SK-N-SH (cell line): ENCODE measurements at regions not wholly inside any gene's neighbourhood (a gene's known extent, or its start where the extent isn't known, plus 50 kb on each side); places are given as distances from the start of the nearest gene placed in this dataset.

Experiments
- CTCF ChIA-PET: fragments of 300-600, 350-600 bp; formaldehyde crosslinking; extraction: SDS; loops from one replicate; lab custom pipeline; 2021; lab: Yijun Ruan, JAX
- POLR2A ChIA-PET: fragments of 350-600 bp; sonication (Branson Sonifier 250); formaldehyde crosslinking; extraction: SDS; loops from one replicate; lab custom pipeline; 2020; ENCODE audit warnings: antibody characterized with exemption, inconsistent platforms; lab: Yijun Ruan, JAX
- DNase-seq: peaks from one replicate; pipeline ENCODE4 v3.0.0; 2012
- H2AFZ ChIP-seq: fragments of 200-600 bp; sonication (generic); 2 replicates; pipeline ENCODE4 v1.8.1; 2016; ENCODE audit warnings: antibody characterized with exemption, mild to moderate bottlenecking, low read depth
- H3F3A ChIP-seq: fragments of 200-600 bp; sonication (generic); replicated peaks from 2 replicates; pipeline ENCODE3; 2016; ENCODE audit warnings: antibody characterized with exemption, mild to moderate bottlenecking; ENCODE audit not compliant: insufficient read depth
- H3K27ac ChIP-seq, 2 experiments: fragments of 200-500 bp in 1 of 2; fragments of 200-600 bp in 1 of 2; sonication (Bioruptor generic) in 1 of 2; sonication (generic), shearing (Covaris generic) in 1 of 2; 2 replicates each; pipeline versions ENCODE4 v1.5.1 to v1.6.1; 2014 to 2016; ENCODE audit warnings: low read depth in 2 of 2, inconsistent platforms in 1 of 2, low read length in 1 of 2, mild to moderate bottlenecking in 1 of 2, mixed read lengths in 1 of 2
- H3K27me3 ChIP-seq: fragments of 200-600 bp; sonication (generic), shearing (Covaris generic); 2 replicates; pipeline ENCODE4 v1.6.1; 2016; ENCODE audit warnings: mixed run types; ENCODE audit not compliant: insufficient read depth
- H3K36me3 ChIP-seq, 2 experiments: fragments of 200-500 bp in 1 of 2; fragments of 200-600 bp in 1 of 2; sonication (Bioruptor generic) in 1 of 2; sonication (generic) in 1 of 2; replicated peaks in 1 of 2; 2 replicates each; pipeline versions ENCODE3 to v1.5.1; 2014 to 2016; ENCODE audit warnings: low read length in 1 of 2, mild to moderate bottlenecking in 1 of 2; ENCODE audit not compliant: insufficient read depth in 2 of 2, control insufficient read depth in 1 of 2
- H3K4me1 ChIP-seq, 2 experiments: fragments of 200-500 bp in 1 of 2; fragments of 200-600 bp in 1 of 2; sonication (Bioruptor generic) in 1 of 2; sonication (generic), shearing (Covaris generic) in 1 of 2; 2 replicates each; pipeline versions ENCODE4 v1.5.1 to v1.6.1; 2014 to 2016; ENCODE audit warnings: low read depth in 1 of 2, low read length in 1 of 2, mixed run types in 1 of 2; ENCODE audit not compliant: insufficient read depth in 2 of 2, control insufficient read depth in 1 of 2
- H3K4me2 ChIP-seq: fragments of 200-600 bp; sonication (generic), shearing (Covaris generic); 2 replicates; pipeline ENCODE4 v1.6.1; 2017; ENCODE audit warnings: mixed run types
- H3K4me3 ChIP-seq, 2 experiments: fragments of 200-500 bp in 1 of 2; fragments of 200-600 bp in 1 of 2; sonication (Bioruptor generic) in 1 of 2; sonication (generic), shearing (Covaris generic) in 1 of 2; 2 replicates each; pipeline versions ENCODE4 v1.5.1 to v1.8.1; 2014 to 2016; ENCODE audit warnings: low read depth in 2 of 2, inconsistent platforms in 1 of 2, low read length in 1 of 2, mild to moderate bottlenecking in 1 of 2, mixed read lengths in 1 of 2, moderate library complexity in 1 of 2
- H3K79me2 ChIP-seq: fragments of 200-600 bp; sonication (generic); 2 replicates; pipeline ENCODE4 v1.8.1; 2017; ENCODE audit warnings: mild to moderate bottlenecking; ENCODE audit not compliant: insufficient read depth
- H3K9ac ChIP-seq: fragments of 200-600 bp; sonication (generic); 2 replicates; pipeline ENCODE4 v1.6.1; 2017; ENCODE audit warnings: mixed run types
- H3K9me2 ChIP-seq: fragments of 200-600 bp; sonication (generic); 2 replicates; pipeline ENCODE4 v1.6.1; 2017; ENCODE audit warnings: mixed run types
- H3K9me3 ChIP-seq: fragments of 200-600 bp; sonication (generic); 2 replicates; pipeline ENCODE4 v1.6.1; 2017; ENCODE audit warnings: mixed run types, mild to moderate bottlenecking, moderate library complexity
- H4K20me1 ChIP-seq: fragments of 200-600 bp; sonication (generic); 2 replicates; pipeline ENCODE4 v1.6.1; 2017; ENCODE audit warnings: mild to moderate bottlenecking, mixed run types; ENCODE audit not compliant: insufficient read depth
- CHD2 ChIP-seq: fragments of 150-350 bp; IDR thresholded peaks from 2 replicates; pipeline ENCODE4 v1.6.1; 2018; ENCODE audit warnings: low read length; ENCODE audit not compliant: partially characterized antibody
- CTCF ChIP-seq: fragments of 200-600 bp; sonication (generic); IDR thresholded peaks from 2 replicates; pipeline ENCODE4 v1.6.1; 2017; ENCODE audit warnings: antibody characterized with exemption, mild to moderate bottlenecking, moderate library complexity
- FOSL2 ChIP-seq: IDR thresholded peaks from 2 replicates; pipeline ENCODE4 v1.4.0; 2012; ENCODE audit warnings: low read depth, mild to moderate bottlenecking, moderate library complexity, borderline replicate concordance
- FOXJ3 ChIP-seq: sonication (generic); formaldehyde crosslinking; IDR thresholded peaks from 2 replicates; pipeline ENCODE4 v1.5.1; 2020; ENCODE audit warnings: mild to moderate bottlenecking, missing genetic modification reagents
- GATA2 ChIP-seq: sonication (generic); formaldehyde crosslinking; IDR thresholded peaks from 2 replicates; pipeline ENCODE4 v1.5.0; 2020; ENCODE audit warnings: mild to moderate bottlenecking, missing genetic modification reagents
- JUND ChIP-seq: IDR thresholded peaks from 2 replicates; pipeline ENCODE4 v1.4.0; 2012
- MEF2A ChIP-seq: IDR thresholded peaks from 2 replicates; pipeline ENCODE4 v1.4.0; 2012; ENCODE audit warnings: low read depth, borderline replicate concordance
- MXI1 ChIP-seq: IDR thresholded peaks from 2 replicates; pipeline ENCODE4 v1.6.1; 2012; ENCODE audit warnings: mild to moderate bottlenecking, low read depth, low read length, improper control_type of control experiment
- NFIC ChIP-seq: IDR thresholded peaks from 2 replicates; pipeline ENCODE4 v1.4.0; 2012; ENCODE audit warnings: borderline replicate concordance
- NRF1 ChIP-seq: IDR thresholded peaks from 2 replicates; pipeline ENCODE4 v1.6.1; 2012; ENCODE audit warnings: low read depth, mild to moderate bottlenecking, low read length
- PBX3 ChIP-seq: IDR thresholded peaks from 2 replicates; pipeline ENCODE4; 2012
- RAD21 ChIP-seq: IDR thresholded peaks from 2 replicates; pipeline ENCODE4 v1.6.1; 2012; ENCODE audit warnings: mild to moderate bottlenecking, low read length
- RCOR1 ChIP-seq: fragments of 150-350 bp; IDR thresholded peaks from 2 replicates; pipeline ENCODE4 v1.6.1; 2017; ENCODE audit warnings: antibody characterized with exemption, low read length
- REST ChIP-seq: IDR thresholded peaks from 2 replicates; pipeline ENCODE4 v1.6.1; 2012; ENCODE audit warnings: mild to moderate bottlenecking, low read depth, low read length, moderate library complexity
- RXRA ChIP-seq: IDR thresholded peaks from 2 replicates; pipeline ENCODE4 v1.4.0; 2012; ENCODE audit warnings: low read depth, mild to moderate bottlenecking, borderline replicate concordance
- SIN3A ChIP-seq: IDR thresholded peaks from 2 replicates; pipeline ENCODE4 v1.6.1; 2012; ENCODE audit warnings: low read depth, mild to moderate bottlenecking, low read length, moderate library complexity, borderline replicate concordance
- SMC3 ChIP-seq: IDR thresholded peaks from 2 replicates; pipeline ENCODE4 v1.6.1; 2012; ENCODE audit warnings: low read depth, low read length, improper control_type of control experiment
- TAF1 ChIP-seq: IDR thresholded peaks from 2 replicates; pipeline ENCODE4 v1.6.1; 2012; ENCODE audit warnings: low read depth, mild to moderate bottlenecking, low read length, moderate library complexity, borderline replicate concordance
- TEAD4 ChIP-seq: IDR thresholded peaks from 2 replicates; pipeline ENCODE4 v1.4.0; 2012; ENCODE audit warnings: mild to moderate bottlenecking, borderline replicate concordance; ENCODE audit not compliant: insufficient read depth
- WGBS: methylation state at CpG from one replicate; pipeline ENCODE4 v1.1.6; 2017; ENCODE audit warnings: low lambda C conversion rate; 5-methylcytosine and 5-hydroxymethylcytosine counted together

- Histone ChIP-seq H3K4me2 (no peak overlapping the region), H3K4me1 (peaks cover 0 to 19% of the 10 kb centered on the region in 2 experiments; a peak in 2 of 4 replicates), H3K4me3 (no peak overlapping the region), H3K9me2 (no peaks in the 10 kb centered on the region), H3F3A (no peaks in the 10 kb centered on the region), H3K27me3 (no peaks in the 10 kb centered on the region), H3K9me3 (no peaks in the 10 kb centered on the region), H3K36me3 (no peaks in the 10 kb centered on the region), H2AFZ (no peak overlapping the region), H3K27ac (no peak overlapping the region), H3K79me2 (no peaks in the 10 kb centered on the region), H3K9ac (no peak overlapping the region), H4K20me1 (no peaks in the 10 kb centered on the region)
- 27% methylated on average over 7 of the region's 7 CpGs for WGBS
- ChIA-PET POLR2A (no interaction called here), CTCF (interaction anchor here (0.9 to 2.3 kb wide), 7 partner anchors 10 to 99 kb away, joined by 3 to 13 read pairs (median 4); no protein-coding TSS in a partner anchor)
- TF ChIP-seq SMC3 (no peak), NFIC (no peak), MXI1 (no peak), CHD2 (no peak), JUND (no peak), TEAD4 (no peak), FOXJ3 (CRISPR knock-in tag) (no peak), MEF2A (no peak), PBX3 (no peak), GATA2 (CRISPR knock-in tag) (no peak), SIN3A (no peak), TAF1 (no peak), RCOR1 (no peak), NRF1 (no peak), REST (no peak), RXRA (no peak), RAD21 (no peak), CTCF (no peak), FOSL2 (no peak)
- DNase-seq: no peak
Measured at GRCh38 chr2:21404827-21405625, 281.3 kb downstream of the TDRD15 start.
